ENCODE measurements at regions not wholly inside any gene's neighbourhood (a gene's known extent, or its start where the extent isn't known, plus 50 kb on each side); places are given as distances from the start of the nearest gene placed in this dataset.
"Not testable (repeated sequence)": the region's sequence is repeated elsewhere in the genome, so short reads cannot be mapped to it uniquely, and the experiment has no call there.

GRCh38 chr20:22691369-22692118, 107.2 kb upstream of the FOXA2 start:
- DNase-seq, result peak; percentile 70

GRCh38 chr20:22692119-22692475, 107.7 kb upstream of the FOXA2 start:
- no peak for DNase-seq

- not testable (repeated sequence) for DNase-seq
Observed at GRCh38 chr20:22692620-22693019, 108.2 kb upstream of the FOXA2 start.

GRCh38 chr20:22696759-22697158, 112.4 kb upstream of the FOXA2 start:
- no peak for DNase-seq

GRCh38 chr20:22698259-22698842, 114.0 kb upstream of the FOXA2 start:
- DNase-seq, result peak; percentile 15

GRCh38 chr20:22699396-22699795, 115.0 kb upstream of the FOXA2 start:
- no peak for DNase-seq

- DNase-seq, result peak; percentile 57
Observed at GRCh38 chr20:22700367-22700766, 116.0 kb upstream of the FOXA2 start.

GRCh38 chr20:22701679-22702308, 117.4 kb upstream of the FOXA2 start:
- no peak for DNase-seq

- no peak for DNase-seq
Observed at GRCh38 chr20:22703843-22704242, 119.5 kb upstream of the FOXA2 start.

- DNase-seq, result no peak
Observed at GRCh38 chr20:22711971-22712755, 127.8 kb upstream of the FOXA2 start.

- DNase-seq, result peak; percentile 14
Observed at GRCh38 chr20:22716821-22717351, 132.5 kb upstream of the FOXA2 start.

GRCh38 chr20:22717466-22717865, 133.1 kb upstream of the FOXA2 start:
- DNase-seq, result no peak

GRCh38 chr20:22719167-22719591, 134.8 kb upstream of the FOXA2 start:
- no peak for DNase-seq

GRCh38 chr20:22720206-22720605, 135.8 kb upstream of the FOXA2 start:
- DNase-seq, result no peak

- no peak for DNase-seq
Observed at GRCh38 chr20:22722811-22723210, 138.4 kb upstream of the FOXA2 start.

GRCh38 chr20:22723659-22724058, 139.3 kb upstream of the FOXA2 start:
- DNase-seq, result peak; percentile 71

GRCh38 chr20:22728146-22728745, 143.9 kb upstream of the FOXA2 start:
- no peak for DNase-seq

GRCh38 chr20:22729180-22729579, 144.8 kb upstream of the FOXA2 start:
- no peak for DNase-seq

GRCh38 chr20:22729616-22730236, 145.4 kb upstream of the FOXA2 start:
- no peak for DNase-seq

GRCh38 chr20:22732751-22733150, 148.4 kb upstream of the FOXA2 start:
- no peak for DNase-seq

GRCh38 chr20:22734946-22735647, 150.7 kb upstream of the FOXA2 start:
- not testable (repeated sequence) for DNase-seq

Measured in fibroblast of skin of abdomen (primary cell).